SIG-M5 treated with dmso at 0.1 percent for 504 hours (cell line): ENCODE measurements at regions not wholly inside any gene's neighbourhood (a gene's known extent, or its start where the extent isn't known, plus 50 kb on each side); places are given as distances from the start of the nearest gene placed in this dataset.

ENCODE experiments used
- DNase-seq: peaks from one replicate; lab custom pipeline; 2025; ENCODE audit not compliant: unreplicated experiment; lab: John Stamatoyannopoulos, UW

DNA sequence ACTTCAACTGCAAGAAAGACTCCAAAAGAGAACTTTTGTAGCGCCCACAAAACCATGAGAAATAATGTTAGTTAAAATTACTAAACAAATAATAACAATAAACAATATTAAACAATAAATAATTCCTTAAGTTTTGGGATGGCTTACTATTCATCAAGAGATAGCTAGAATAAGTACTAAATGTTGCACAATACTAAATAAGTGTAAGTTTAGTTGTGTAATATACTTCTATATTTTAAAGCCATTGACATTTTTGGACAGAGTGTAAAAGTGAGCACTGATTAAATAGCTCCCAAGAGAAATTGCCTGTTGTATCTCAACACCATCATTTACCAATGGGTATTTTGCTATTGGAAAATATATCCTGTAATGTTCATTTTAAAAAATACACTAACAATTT is 166.7 kb downstream of the ALG10 start:
- DNase-seq = no peak

DNA sequence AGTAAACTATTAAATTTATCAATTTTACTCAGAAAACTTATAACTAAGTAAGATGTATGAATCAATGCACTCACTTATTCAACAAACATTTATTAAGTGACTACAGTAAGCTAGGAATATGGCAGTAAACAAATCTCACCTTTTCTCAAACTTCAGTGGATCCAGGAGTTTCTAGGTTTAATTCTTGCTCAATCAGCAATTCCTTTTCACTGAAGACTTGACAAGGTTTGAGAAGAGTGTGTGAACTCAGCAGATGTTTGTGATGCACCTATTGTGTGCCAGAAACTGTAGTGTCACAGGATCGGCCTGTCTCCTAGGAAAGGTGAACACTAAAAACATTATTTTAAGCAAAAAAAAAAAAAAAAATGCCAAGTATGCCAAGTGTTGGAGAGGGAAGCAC is 167.8 kb downstream of the ALG10 start:
- no peak for DNase-seq

DNA sequence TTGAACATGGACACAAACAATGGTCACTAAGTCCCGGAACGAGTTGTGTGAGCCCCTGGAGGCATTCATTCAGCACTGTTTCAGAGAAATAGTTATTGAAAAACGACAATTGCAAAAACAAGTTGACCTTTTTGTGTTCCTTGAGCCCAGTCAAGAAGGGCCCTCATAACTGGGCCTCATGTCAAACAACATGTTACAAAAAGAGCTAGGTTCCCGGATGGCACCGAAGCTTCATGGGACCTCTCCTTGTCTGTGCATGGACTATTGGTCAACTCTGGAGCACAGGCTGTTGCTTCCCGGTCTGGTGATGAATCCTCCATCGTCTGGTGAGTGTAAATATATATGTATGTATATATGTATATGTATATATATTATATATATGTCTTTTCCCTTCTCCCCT is 176.6 kb downstream of the ALG10 start:
- DNase-seq = no peak

- DNase-seq = no peak
These were observed 181.7 kb downstream of the ALG10 start for GRCh38 chr12:34203866-34204620.

DNA sequence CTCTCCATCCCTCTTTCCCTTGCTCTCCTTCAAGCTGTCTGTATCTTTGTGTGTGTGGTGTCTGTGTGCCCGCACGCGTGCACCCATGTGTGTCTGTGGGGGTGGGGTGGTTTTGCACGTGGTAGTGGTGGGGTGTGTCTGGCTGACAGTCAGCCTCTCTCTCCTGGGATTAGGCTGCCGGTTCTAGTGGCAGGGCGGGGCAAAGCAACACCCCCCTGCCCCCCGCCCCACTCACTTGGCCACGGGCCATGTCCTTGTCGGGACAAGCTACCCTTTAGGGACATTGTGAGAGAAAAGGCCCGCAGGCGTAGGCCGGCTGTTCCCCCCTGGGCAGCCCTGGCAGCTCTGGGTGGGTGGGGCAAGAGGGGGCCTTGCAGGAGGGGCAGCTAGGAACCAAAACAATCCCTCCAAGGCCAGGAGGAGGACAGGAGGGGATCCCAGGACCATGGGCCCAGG is 182.6 kb downstream of the ALG10 start:
- no peak for DNase-seq

DNA sequence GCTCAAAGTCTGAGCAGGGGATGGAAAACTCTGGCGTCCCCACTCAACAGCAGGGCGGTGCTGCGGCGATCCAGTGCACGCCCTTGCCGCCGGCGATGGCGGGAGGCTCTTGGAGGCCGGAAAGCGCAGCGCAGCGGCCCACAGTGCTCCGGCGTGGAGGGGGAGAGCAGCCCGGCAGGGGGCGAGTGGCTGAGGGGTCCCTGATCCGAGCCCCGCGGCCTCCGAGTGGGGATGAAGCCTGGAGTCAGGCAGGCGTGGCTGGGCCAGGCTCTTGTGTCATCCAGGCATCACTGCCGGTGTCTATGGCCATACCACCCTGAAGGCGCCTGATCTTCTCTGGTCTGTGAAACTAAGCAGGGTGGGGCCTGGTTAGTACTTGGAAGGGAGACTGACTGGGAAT is 183.1 kb downstream of the ALG10 start:
- no peak for DNase-seq

DNA sequence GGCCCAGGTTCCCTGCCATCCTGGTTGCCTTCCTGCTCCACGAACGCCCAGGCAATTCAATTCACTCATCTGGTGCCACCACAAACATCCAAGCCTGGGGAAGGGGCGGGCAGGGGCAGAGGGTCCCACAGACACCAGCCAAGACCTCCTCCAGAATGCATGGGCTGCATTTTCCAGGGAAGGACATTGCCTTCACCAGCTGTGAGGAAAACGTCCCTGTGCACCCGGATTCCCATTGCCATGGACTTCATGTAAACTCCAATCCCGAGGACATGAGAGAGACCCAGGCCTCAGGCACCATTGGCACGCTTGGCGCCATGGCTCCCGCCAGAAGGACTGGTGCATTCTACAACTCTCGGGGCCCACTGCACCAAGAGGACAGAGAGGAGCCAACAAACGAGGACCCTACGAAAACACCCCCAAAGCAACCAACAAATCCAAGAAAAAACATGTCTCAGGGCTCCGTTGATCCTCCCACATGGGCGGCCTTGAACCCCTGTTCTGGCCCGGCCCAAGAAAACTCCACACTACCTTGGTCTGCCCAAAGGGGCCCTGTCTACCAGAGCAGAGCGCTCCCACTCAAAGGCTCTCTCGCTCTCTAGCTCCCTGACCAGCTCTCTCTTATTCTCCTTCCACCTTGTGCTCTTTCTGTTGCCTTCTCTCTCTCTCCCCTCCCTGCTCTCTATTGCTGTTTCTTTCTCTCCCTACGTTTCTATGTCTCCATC is 183.9 kb downstream of the ALG10 start:
- no peak for DNase-seq

- no peak for DNase-seq
These were observed 185.6 kb downstream of the ALG10 start for GRCh38 chr12:34207858-34208257.

DNA sequence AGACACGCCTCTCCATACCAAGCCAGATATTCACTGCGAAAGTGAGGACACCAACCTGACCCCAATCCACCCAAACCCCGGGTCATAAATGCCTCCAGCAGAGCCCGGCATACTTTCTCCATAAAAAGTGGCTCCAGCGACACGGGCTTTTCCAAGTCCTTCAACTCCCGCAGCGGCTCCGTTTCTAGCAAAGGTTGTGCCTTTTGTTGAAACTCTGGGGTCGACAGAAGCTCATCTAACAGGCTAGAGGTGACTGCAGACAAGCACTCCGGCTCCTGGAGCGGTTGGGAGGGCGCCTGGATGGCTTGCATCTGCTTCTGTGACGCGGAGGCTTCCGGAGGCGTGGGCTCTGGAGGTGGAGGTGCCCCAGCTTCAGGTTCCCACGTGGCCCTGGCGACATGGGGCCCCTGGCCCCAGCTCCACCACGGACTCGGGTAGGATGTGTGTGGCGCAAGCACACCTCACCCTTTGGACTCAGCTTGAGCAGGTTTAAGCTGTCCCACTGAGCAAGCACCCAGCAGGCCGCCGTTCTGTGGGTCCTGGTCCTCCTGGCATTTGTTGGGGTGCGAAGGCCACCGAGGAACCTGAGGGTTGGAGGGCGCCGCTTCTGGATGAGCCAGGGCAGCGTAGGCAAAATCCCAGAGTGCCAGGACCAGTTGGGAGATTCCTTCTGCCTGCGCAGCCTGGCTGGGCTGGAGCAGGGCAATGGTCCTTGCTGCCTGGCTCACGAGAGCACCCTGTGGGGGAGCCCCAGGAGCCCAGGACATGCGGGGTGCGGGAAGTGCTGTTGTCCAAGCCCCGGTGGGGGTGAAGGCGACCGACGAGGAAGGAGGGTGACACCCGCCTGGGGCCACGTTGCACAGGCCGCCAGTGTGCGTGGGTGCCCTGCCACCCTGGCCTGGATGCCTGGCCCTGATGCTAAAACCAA is 186.3 kb downstream of the ALG10 start:
- DNase-seq = no peak

- DNase-seq = no peak
These were observed 187.1 kb downstream of the ALG10 start for GRCh38 chr12:34209259-34209835.

- DNase-seq = no peak
These were observed 187.9 kb downstream of the ALG10 start for GRCh38 chr12:34210183-34210582.

DNA sequence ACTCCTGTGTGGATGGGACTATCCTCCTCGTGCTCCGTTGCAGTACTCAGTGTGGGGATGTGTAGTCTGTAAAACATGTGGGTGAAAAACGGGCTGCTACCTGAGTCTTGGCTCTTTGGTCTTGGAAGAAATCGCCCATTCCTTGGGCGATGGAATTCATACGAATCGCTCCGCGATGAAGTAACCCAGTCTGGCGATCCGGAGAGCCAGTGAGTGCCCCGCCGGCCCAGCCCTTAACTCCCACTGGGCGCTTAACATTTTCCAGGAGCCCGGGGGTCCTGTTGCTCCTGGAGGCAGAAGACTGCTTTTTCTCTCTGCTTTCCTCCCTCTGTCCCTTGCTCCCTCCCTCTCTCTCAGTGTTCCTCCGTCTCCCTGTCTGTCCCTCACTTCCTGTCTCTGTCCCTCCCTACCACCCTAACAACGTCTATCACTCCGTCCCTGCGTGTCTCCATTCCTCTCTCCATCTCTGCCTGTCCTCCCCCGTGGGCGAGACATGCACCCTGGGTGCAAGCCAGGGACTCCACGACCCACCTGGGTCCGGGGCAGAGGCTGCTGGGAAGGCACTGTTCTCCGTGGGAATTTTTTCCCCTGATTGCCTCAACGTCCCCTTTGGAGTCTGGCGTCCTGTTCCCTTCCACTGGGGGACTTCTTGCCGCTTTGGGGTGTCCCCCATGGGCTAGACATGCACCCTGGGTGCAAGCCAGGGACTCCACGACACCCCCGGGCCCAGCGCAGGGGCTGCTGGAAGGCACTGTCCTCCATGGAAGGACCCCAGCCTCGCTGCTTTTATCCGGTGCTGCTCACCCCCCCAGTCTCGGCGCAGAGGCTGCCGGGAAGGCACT is 188.6 kb downstream of the ALG10 start:
- DNase-seq = no peak

GRCh38 chr12:34212651-34213050 is 190.4 kb downstream of the ALG10 start:
- no peak for DNase-seq

DNA sequence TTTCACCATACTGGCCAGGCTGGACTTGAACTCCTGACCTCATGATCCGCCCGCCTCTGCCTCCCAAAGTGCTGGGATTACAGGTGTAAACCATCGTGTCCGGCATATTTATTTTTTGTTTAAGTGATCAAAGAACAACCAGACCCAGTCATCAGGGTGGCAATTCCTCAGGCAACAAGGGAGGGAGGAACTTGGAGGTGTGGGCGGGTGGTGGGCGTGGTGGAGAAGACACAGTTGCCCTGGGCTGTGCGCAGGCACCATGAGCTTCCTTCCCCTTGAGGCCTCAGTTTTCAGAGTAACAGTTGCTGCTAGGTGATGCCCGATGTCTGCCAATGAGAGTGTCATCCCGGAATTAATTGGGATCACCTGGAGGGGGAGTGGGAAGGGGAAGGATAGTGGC is 191.7 kb downstream of the ALG10 start:
- no peak for DNase-seq

DNA sequence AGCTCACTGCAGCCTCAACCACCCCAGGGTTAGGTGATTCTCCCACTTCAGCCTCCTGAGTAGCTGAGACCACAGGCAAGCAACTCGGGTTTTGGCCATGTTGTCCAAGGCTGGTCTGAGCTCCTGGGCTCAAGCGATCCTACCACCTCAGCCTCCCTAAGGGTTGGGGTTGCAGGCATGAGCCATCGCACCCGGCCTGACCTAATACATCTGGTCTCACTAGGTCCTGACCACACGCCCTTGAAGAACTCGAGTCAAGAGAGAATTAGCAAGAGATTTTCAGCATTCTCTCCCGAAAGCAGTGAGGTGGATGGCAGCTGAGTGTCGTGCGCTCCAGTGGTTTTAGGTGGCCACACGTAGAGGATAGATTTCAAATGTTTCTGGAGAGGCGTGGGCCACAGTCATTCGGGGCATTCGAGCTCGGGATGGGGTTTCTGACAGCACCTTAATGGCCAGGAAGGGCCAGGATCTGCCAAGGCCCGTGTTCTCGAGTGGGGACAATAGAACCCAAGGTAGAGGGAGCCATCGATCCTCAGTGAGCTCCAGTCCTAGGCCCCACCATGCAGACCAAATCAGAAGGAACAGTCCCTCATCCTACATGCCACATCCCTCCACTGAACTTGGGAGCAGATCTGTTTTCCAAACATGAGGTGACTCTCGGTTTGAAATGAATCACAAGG is 193.1 kb downstream of the ALG10 start:
- no peak for DNase-seq

- no peak for DNase-seq
These were observed 193.6 kb downstream of the ALG10 start for GRCh38 chr12:34215893-34216285.

- DNase-seq = no peak
These were observed 195.4 kb downstream of the ALG10 start for GRCh38 chr12:34217660-34218059.

DNA sequence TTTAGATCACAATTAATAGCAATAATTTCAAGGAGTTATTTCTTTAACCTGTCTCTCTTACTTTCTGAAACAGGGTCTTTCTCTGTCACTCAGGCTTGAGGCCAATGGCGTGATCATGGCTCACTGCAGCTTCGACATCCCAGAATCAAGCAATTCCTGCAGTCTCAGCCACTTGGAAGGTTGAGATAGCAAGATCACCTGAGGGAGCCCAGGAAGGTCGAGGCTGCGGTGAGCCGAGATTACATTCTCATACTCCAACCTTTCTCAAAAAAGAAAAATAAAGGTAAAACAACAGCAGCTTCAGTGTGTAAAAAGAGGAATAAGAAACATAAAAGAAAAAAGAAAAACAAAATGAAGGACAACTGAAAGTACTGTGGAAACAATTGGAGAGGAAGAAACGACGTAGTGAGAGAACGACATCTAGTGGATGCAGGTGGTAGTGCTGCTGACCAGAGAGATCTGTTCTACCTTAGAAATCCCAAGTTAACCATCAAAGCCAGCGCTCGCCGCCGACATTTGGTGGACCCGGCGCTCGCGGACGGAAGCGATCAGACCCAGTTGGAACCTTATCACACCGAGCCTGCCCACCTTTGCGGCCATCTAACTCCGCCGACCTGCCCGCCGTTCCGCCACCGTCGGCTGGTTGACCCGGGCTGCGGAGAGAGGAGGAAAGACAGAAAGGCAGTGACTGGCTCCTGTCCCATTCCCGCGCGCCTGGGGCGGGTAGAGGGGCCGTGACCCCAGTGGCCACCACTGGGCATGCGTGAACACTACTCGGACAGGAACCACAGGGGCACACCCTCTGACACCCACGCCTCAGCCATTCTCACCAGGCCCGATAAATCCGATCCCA is 196.1 kb downstream of the ALG10 start:
- peak; percentile 59 for DNase-seq
